MCF 10A (cell line): ENCODE measurements at regions not wholly inside any gene's neighbourhood (a gene's known extent, or its start where the extent isn't known, plus 50 kb on each side); places are given as distances from the start of the nearest gene placed in this dataset.

Experiments used
- BruUV-seq: library from RNA; stranded (reverse); fragments of 400-500 nt; replicated peaks from 2 replicates; lab custom pipeline; 2021; lab: Mats Ljungman, UMichigan
- CTCF ChIA-PET: fragments of 300-600 bp; sonication (Branson Sonifier 250); formaldehyde crosslinking; extraction: SDS; loops from one replicate; lab custom pipeline; 2021; ENCODE audit warnings: antibody characterized with exemption, inconsistent platforms; lab: Yijun Ruan, JAX
- POLR2A ChIA-PET: fragments of 300-600, 350-650 bp; sonication (Branson Sonifier 250); formaldehyde crosslinking; extraction: SDS; loops from one replicate; lab custom pipeline; 2020; ENCODE audit warnings: antibody characterized with exemption, inconsistent platforms; lab: Yijun Ruan, JAX
- DNase-seq: peaks from one replicate; pipeline ENCODE4 v3.0.0-alpha.2; 2018; ENCODE audit not compliant: unreplicated experiment
- H3K27ac Mint-ChIP-seq: one replicate; pipeline ENCODE4 v1.8.0; 2022; ENCODE audit warnings: mild to moderate bottlenecking, low read depth, mixed read lengths; ENCODE audit not compliant: unreplicated experiment
- H3K27me3 Mint-ChIP-seq: one replicate; pipeline ENCODE4 v1.8.0; 2022; ENCODE audit warnings: mixed read lengths; ENCODE audit not compliant: insufficient read depth, unreplicated experiment
- H3K36me3 Mint-ChIP-seq: one replicate; pipeline ENCODE4 v1.8.0; 2022; ENCODE audit warnings: mild to moderate bottlenecking, moderate library complexity, mixed read lengths; ENCODE audit not compliant: insufficient read depth, unreplicated experiment
- H3K4me1 Mint-ChIP-seq: one replicate; pipeline ENCODE4 v1.8.0; 2022; ENCODE audit warnings: mixed read lengths; ENCODE audit not compliant: insufficient read depth, unreplicated experiment
- H3K4me3 Mint-ChIP-seq: one replicate; pipeline ENCODE4 v1.8.0; 2022; ENCODE audit warnings: mild to moderate bottlenecking, moderate library complexity, mixed read lengths; ENCODE audit not compliant: unreplicated experiment
- H3K9me3 Mint-ChIP-seq: one replicate; pipeline ENCODE4 v1.8.0; 2022; ENCODE audit warnings: mixed read lengths; ENCODE audit not compliant: unreplicated experiment
- CTCF ChIP-seq: fragments of 200-600 bp; IDR thresholded peaks from one replicate; pipeline ENCODE4 v1.8.0; 2022; ENCODE audit warnings: antibody characterized with exemption, mild to moderate bottlenecking; ENCODE audit not compliant: unreplicated experiment
- intact Hi-C: fragments of 100-400 bp; cut with micrococcal nuclease; formaldehyde crosslinking; loops from 2 replicates; pipeline ENCODE4 v1.14.1; 2022

- H3K4me3 Mint-ChIP-seq, result no peak overlapping the region
- H3K36me3 Mint-ChIP-seq, result no peaks in the 10 kb centered on the region
- DNase-seq, result no peak
- no TSS peak for BruUV-seq
- POLR2A ChIA-PET, result no interaction called here
- intact Hi-C loops, result no loop called here
- no peaks in the 10 kb centered on the region for H3K4me1 Mint-ChIP-seq
- no peak for TF ChIP-seq CTCF
- no peak overlapping the region for H3K27ac Mint-ChIP-seq
- H3K9me3 Mint-ChIP-seq, result peaks cover 28% of the 10 kb centered on the region
- no peaks in the 10 kb centered on the region for H3K27me3 Mint-ChIP-seq
- CTCF ChIA-PET, result interaction anchor here (0.6 kb wide), 1 partner anchor 226 kb away, joined by 5 read pairs; no protein-coding TSS in a partner anchor
Observed at GRCh38 chr11:116055064-116055463, 550.8 kb upstream of the CADM1 start.

GRCh38 chr11:116053548-116053919 lies 549.3 kb upstream of the CADM1 start:
- no TSS peak for BruUV-seq
- intact Hi-C loops, result no loop called here
- ChIA-PET CTCF (no interaction called here), POLR2A (no interaction called here)
- H3K36me3 Mint-ChIP-seq, result no peaks in the 10 kb centered on the region
- no peaks in the 10 kb centered on the region for H3K4me1 Mint-ChIP-seq
- peaks cover 23% of the 10 kb centered on the region for H3K9me3 Mint-ChIP-seq
- no peak for DNase-seq
- no peaks in the 10 kb centered on the region for H3K27me3 Mint-ChIP-seq
- no peak overlapping the region for H3K27ac Mint-ChIP-seq
- no peak overlapping the region for H3K4me3 Mint-ChIP-seq
- no peak for TF ChIP-seq CTCF

GRCh38 chr11:116052603-116053547 lies 548.7 kb upstream of the CADM1 start:
- ChIA-PET CTCF (no interaction called here), POLR2A (no interaction called here)
- intact Hi-C loops, result no loop called here
- Mint-ChIP-seq H3K4me1 (no peaks in the 10 kb centered on the region), H3K4me3 (no peak overlapping the region), H3K27me3 (no peaks in the 10 kb centered on the region), H3K27ac (no peak overlapping the region), H3K9me3 (peaks cover 23% of the 10 kb centered on the region), H3K36me3 (no peaks in the 10 kb centered on the region)
- TF ChIP-seq CTCF, result no peak
- no peak for DNase-seq
- BruUV-seq, result no TSS peak

- H3K4me1 Mint-ChIP-seq, result no peaks in the 10 kb centered on the region
- H3K9me3 Mint-ChIP-seq, result peaks cover 24% of the 10 kb centered on the region
- ChIA-PET POLR2A (no interaction called here), CTCF (no interaction called here)
- no peaks in the 10 kb centered on the region for H3K36me3 Mint-ChIP-seq
- intact Hi-C loops, result no loop called here
- BruUV-seq, result no TSS peak
- TF ChIP-seq CTCF, result no peak
- H3K27ac Mint-ChIP-seq, result no peak overlapping the region
- no peaks in the 10 kb centered on the region for H3K27me3 Mint-ChIP-seq
- DNase-seq, result no peak
- H3K4me3 Mint-ChIP-seq, result no peak overlapping the region
Observed at GRCh38 chr11:116051494-116051893, 547.3 kb upstream of the CADM1 start.
